ENCODE measurements at regions not wholly inside any gene's neighbourhood (a gene's known extent, or its start where the extent isn't known, plus 50 kb on each side); places are given as distances from the start of the nearest gene placed in this dataset.

GRCh38 chr1:108082738-108083562 is 117.2 kb downstream of the SLC25A24 start:
- no peak for DNase-seq (ENCODE audit: low spot score)

DNA sequence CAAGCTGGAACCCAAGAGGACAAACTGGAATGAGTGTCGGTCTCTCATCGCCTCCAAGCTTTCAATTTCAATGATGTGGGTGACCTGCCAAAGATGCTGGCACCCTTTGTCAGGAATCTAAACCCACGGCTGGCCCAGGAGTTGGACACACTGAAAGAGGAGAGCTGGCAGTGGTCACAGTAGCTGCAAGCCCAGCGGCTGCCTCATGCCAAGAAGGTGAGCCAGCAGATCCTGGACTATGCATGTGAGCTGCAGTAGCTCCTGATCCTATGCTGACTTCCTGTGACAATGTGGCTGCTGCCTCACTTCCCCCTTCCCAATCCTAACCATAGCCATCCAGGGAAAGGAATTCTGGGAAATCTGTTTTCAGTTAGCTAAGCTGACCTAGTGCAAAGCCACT is 117.0 kb upstream of the VAV3 start:
- no peak for DNase-seq (ENCODE audit: low spot score)

DNA sequence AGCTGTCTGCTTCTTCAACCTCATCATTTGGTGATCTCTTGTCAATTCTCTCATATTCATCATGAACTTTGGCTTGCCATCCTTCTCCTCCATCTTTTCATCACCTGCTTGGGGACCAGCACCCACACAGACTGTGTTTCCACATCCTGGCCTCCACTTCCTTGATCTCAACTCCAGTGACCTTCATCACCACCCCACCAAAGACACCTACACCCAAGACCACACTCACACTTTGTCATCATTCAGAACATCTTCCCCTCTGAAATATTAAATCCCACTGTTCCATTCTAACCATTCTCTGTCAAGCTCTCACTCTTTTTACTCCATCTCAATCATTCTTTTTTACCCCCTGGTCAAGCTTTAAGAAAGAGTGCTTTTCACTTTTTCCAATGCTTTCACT is 115.5 kb upstream of the VAV3 start:
- DNase-seq (ENCODE audit: low spot score), result no peak

GRCh38 chr1:108079440-108080025 is 114.6 kb upstream of the VAV3 start:
- no peak for DNase-seq (ENCODE audit: low spot score)

- DNase-seq (ENCODE audit: low spot score), result no peak
Measured at GRCh38 chr1:108077991-108078390, 113.0 kb upstream of the VAV3 start.

GRCh38 chr1:108075055-108075454 is 110.1 kb upstream of the VAV3 start:
- DNase-seq (ENCODE audit: low spot score), result no peak

GRCh38 chr1:108072776-108073175 is 107.8 kb upstream of the VAV3 start:
- DNase-seq (ENCODE audit: low spot score), result no peak

- no peak for DNase-seq (ENCODE audit: low spot score)
Measured at GRCh38 chr1:108072212-108072611, 107.2 kb upstream of the VAV3 start.

- DNase-seq (ENCODE audit: low spot score), result no peak
Measured at GRCh38 chr1:108071601-108072000, 106.6 kb upstream of the VAV3 start.

GRCh38 chr1:108070662-108071061 is 105.7 kb upstream of the VAV3 start:
- no peak for DNase-seq (ENCODE audit: low spot score)

DNA sequence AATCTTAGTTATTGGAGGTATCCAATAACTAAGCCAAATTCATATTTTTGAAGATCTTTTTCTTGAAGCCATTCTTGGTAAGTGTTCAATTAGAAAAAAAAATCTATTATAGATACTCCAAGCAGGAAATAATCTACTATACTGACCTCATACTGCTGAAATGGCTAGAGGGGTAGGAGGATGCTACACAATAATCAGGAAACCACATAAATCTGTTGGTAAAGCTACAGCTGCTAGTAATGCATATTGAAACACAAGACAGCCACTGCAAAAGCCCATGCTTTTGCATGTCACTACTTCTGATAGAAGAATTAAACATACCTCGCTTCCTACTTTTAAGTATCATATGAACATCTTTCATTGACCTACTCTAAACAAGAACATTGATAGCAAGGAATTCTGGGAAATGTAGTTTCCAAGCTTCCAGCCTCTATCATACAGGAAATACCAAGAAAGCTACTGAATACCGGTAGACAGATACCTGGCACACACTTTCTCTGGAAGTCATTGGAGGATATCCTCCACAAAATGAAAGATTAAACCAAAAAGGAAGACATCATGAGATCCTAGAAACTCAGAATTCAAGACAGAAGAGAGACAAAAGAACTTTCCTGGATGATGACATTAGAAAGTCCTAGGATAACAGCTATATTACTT is 103.0 kb upstream of the VAV3 start:
- DNase-seq (ENCODE audit: low spot score), result no peak

GRCh38 chr1:108066808-108067207 is 101.8 kb upstream of the VAV3 start:
- DNase-seq (ENCODE audit: low spot score), result no peak

GRCh38 chr1:108064255-108064654 is 99.3 kb upstream of the VAV3 start:
- DNase-seq (ENCODE audit: low spot score), result no peak

DNA sequence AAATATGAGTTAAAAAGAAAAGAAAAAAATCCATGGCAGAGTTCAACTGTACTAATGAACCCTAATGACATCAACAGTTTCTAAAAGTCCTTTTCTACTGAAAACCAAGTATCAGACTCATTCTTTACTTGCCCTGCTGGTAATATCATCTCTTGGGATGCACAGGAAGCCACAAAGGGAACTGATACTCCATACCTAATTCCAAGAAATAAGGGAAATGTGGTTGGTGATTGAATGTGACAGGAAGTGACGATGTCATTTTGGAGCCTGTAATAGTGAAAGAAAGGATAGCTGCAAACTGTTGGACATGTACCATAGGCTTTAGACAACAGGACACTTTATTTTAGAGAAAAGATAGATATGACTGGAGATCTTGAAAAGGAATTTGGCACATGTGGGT is 98.7 kb upstream of the VAV3 start:
- no peak for DNase-seq (ENCODE audit: low spot score)

DNA sequence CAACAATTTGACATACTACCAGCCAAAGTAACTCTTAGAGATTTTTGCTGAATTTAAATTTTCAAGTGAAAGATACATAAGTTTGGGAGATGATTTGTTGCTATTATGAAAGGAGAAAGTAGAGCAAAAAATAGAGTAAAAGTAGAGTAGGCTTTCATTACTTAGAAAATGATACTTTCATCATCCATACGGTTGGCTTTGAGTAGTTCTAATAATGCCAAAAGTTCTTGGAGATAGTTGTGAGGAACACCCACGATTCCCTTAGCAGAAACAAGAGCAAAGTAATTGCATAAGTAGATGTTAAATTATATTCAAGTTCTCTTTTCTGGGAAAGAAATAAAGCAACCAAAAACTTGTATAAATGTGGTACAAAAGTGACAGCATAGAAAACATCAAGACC is 95.0 kb upstream of the VAV3 start:
- no peak for DNase-seq (ENCODE audit: low spot score)

GRCh38 chr1:108057541-108057940 is 92.6 kb upstream of the VAV3 start:
- no peak for DNase-seq (ENCODE audit: low spot score)

GRCh38 chr1:108056436-108056990 is 91.5 kb upstream of the VAV3 start:
- no peak for DNase-seq (ENCODE audit: low spot score)

DNA sequence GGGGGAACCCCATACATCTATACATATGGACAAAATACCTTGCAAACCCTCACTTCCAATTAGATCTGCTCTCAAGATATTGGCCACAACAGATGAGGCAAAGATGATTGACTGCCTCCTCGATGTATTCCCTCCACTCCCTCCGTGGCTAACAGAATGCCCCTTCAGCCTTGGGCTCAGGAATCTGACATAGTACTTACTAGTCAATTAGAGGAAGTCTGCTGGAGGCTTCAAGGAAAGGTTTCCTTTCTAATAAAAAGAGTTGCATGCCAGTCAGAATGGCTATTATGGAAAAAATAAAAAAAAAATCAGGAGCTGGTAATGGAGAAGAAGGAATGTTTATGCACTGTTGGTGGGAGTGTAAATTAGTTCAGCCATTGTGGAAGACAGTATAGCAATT is 90.4 kb upstream of the VAV3 start:
- no peak for DNase-seq (ENCODE audit: low spot score)

DNA sequence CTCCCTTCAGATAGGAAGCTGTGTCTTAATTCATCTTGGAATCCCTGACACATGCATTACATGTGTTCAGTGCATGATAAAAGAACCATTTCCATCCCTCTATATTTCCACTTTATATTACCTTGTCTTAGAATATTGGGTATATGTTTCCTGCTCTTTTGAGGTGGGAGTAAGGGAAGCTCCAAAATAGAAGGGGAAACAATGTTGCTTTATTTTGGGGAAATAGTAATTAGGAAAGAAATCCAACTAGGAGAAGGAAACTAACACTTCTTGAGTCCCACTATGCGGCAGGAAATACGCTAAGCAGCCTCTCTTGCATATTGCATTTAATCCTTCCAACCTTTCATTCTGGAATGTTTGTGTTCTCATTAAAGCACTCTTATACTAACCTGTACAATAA is 89.4 kb upstream of the VAV3 start:
- DNase-seq (ENCODE audit: low spot score), result no peak

- peak; percentile 54 for DNase-seq (ENCODE audit: low spot score)
Measured at GRCh38 chr1:108053270-108054013, 88.5 kb upstream of the VAV3 start.

GRCh38 chr1:108051631-108052377 is 86.8 kb upstream of the VAV3 start:
- DNase-seq (ENCODE audit: low spot score), result no peak
